Mammary epithelial cell (primary cell): ENCODE measurements at regions not wholly inside any gene's neighbourhood (a gene's known extent, or its start where the extent isn't known, plus 50 kb on each side); places are given as distances from the start of the nearest gene placed in this dataset.

Experiments used
- EZH2 ChIP-seq: IDR thresholded peaks from 2 replicates; pipeline ENCODE4 v1.6.1; 2012; ENCODE audit warnings: low read length, inconsistent platforms, borderline replicate concordance
- TF ChIP-seq, protein P1 (sequence below), 2 donors: IDR thresholded peaks in 1 of 2; conservative IDR thresholded peaks in 1 of 2; 2 replicates each; pipeline ENCODE4 v1.5.1; 2011 to 2012; ENCODE audit warnings: inconsistent platforms in 2 of 2, low read length in 2 of 2, mild to moderate bottlenecking in 2 of 2, control low read depth in 1 of 2, low read depth in 1 of 2; ENCODE audit not compliant: insufficient read depth in 1 of 2; ENCODE audit errors: extremely low read depth in 1 of 2

- TF ChIP-seq, protein P1, sequence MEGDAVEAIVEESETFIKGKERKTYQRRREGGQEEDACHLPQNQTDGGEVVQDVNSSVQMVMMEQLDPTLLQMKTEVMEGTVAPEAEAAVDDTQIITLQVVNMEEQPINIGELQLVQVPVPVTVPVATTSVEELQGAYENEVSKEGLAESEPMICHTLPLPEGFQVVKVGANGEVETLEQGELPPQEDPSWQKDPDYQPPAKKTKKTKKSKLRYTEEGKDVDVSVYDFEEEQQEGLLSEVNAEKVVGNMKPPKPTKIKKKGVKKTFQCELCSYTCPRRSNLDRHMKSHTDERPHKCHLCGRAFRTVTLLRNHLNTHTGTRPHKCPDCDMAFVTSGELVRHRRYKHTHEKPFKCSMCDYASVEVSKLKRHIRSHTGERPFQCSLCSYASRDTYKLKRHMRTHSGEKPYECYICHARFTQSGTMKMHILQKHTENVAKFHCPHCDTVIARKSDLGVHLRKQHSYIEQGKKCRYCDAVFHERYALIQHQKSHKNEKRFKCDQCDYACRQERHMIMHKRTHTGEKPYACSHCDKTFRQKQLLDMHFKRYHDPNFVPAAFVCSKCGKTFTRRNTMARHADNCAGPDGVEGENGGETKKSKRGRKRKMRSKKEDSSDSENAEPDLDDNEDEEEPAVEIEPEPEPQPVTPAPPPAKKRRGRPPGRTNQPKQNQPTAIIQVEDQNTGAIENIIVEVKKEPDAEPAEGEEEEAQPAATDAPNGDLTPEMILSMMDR (conservative IDR thresholded peaks at IDR 0.05 in 1 of 2, IDR thresholded peaks at IDR 0.05 in 1 of 2; ENCODE audit: extremely low read depth in 1 of 2, insufficient read depth in 1 of 2, low read depth in 1 of 2, low read length in 2 of 2) = no peak
- no peak for TF ChIP-seq EZH2
These were observed 320.6 kb downstream of the QKI start for GRCh38 chr6:163735076-163735475.
